Lung (tissue), 11 donors: ENCODE measurements at regions not wholly inside any gene's neighbourhood (a gene's known extent, or its start where the extent isn't known, plus 50 kb on each side); places are given as distances from the start of the nearest gene placed in this dataset.

Experiments
- ATAC-seq: fragments of 200-7000 bp; cut with Tn5 transposase; one replicate; pipeline ENCODE4 v1.9.1; 2020; ENCODE audit warnings: moderate number of reproducible peaks; ENCODE audit not compliant: insufficient read depth, low FRiP score
- DNase-seq, 3 donors: peaks; one replicate each; pipeline ENCODE4 v3.0.0-alpha.2; 2013 to 2017
- H3K27ac ChIP-seq, 2 donors: one replicate each; pipeline ENCODE4 v1.5.1; 2013; ENCODE audit warnings: mild to moderate bottlenecking in 2 of 2, moderate library complexity in 2 of 2, control low read depth in 1 of 2, inconsistent platforms in 1 of 2, low read depth in 1 of 2, low read length in 1 of 2
- H3K27me3 ChIP-seq, 3 donors: one replicate each; pipeline ENCODE4 v1.5.1; 2013; ENCODE audit warnings: low read length in 2 of 3; ENCODE audit not compliant: control insufficient read depth in 3 of 3, insufficient read depth in 3 of 3
- H3K36me3 ChIP-seq, 4 donors: one replicate each; pipeline ENCODE4 v1.5.1; 2013; ENCODE audit warnings: low read length in 4 of 4, mild to moderate bottlenecking in 1 of 4, moderate library complexity in 1 of 4; ENCODE audit not compliant: control insufficient read depth in 4 of 4, insufficient read depth in 4 of 4
- H3K4me1 ChIP-seq, 5 donors: one replicate each; pipeline ENCODE4 v1.5.1; 2013; ENCODE audit warnings: low read length in 5 of 5, mild to moderate bottlenecking in 2 of 5, moderate library complexity in 1 of 5; ENCODE audit not compliant: control insufficient read depth in 5 of 5, insufficient read depth in 5 of 5
- H3K4me3 ChIP-seq: one replicate; pipeline ENCODE4 v1.5.1; 2013; ENCODE audit warnings: mild to moderate bottlenecking, control low read depth, moderate library complexity
- H3K9ac ChIP-seq, 2 donors: one replicate each; pipeline ENCODE4 v1.5.1; 2013; ENCODE audit warnings: low read length in 2 of 2, control low read depth in 1 of 2; ENCODE audit not compliant: insufficient read depth in 1 of 2
- H3K9me3 ChIP-seq, 4 donors: one replicate each; pipeline ENCODE4 v1.5.1; 2013; ENCODE audit warnings: low read length in 3 of 4, mild to moderate bottlenecking in 1 of 4, moderate library complexity in 1 of 4; ENCODE audit not compliant: control insufficient read depth in 4 of 4, insufficient read depth in 3 of 4
- CTCF ChIP-seq: IDR thresholded peaks from 2 replicates; pipeline ENCODE4 v1.5.1; 2012; ENCODE audit warnings: mild to moderate bottlenecking; ENCODE audit errors: control extremely low read depth, extremely low read depth
- WGBS, 2 donors: extraction: QIAGEN DNeasy Blood & Tissue Kit; methylation state at CpG; one replicate each; pipeline ENCODE4 v1.1.7; 2013; 5-methylcytosine and 5-hydroxymethylcytosine counted together
- donor health status: control.
- donor health status: control.
- donor health status: Bipolar disorder and iron deficiency.
- donor health status: healthy.
- donor health status: DM: yes; HTN: yes; CAD: no.

GRCh38 chr7:91512958-91513357 lies 248.7 kb downstream of the FZD1 start:
- Histone ChIP-seq H3K9ac (no peak overlapping the region), H3K4me1 (no peaks in the 10 kb centered on the region), H3K27ac (no peak overlapping the region), H3K27me3 (no peaks in the 10 kb centered on the region), H3K4me3 (no peak overlapping the region), H3K9me3 (no peaks in the 10 kb centered on the region), H3K36me3 (no peaks in the 10 kb centered on the region)
- DNase-seq (no peak), ATAC-seq (no peak)
- TF ChIP-seq CTCF = no peak
- WGBS, 2 donors = 58 to 64% methylated on average over 3 of the region's 3 CpGs

- ATAC-seq (no peak), DNase-seq (no peak)
- Histone ChIP-seq H3K27ac (no peak overlapping the region), H3K9ac (no peak overlapping the region), H3K9me3 (no peaks in the 10 kb centered on the region), H3K27me3 (no peaks in the 10 kb centered on the region), H3K4me1 (peaks cover 0 to 3% (median 0%) of the 10 kb centered on the region in 5 donors), H3K4me3 (no peak overlapping the region), H3K36me3 (no peaks in the 10 kb centered on the region)
- no peak for TF ChIP-seq CTCF
- 94% methylated on average over 4 of the region's 4 CpGs for WGBS, 2 donors
These were observed 250.4 kb downstream of the FZD1 start for GRCh38 chr7:91514591-91514990.

- WGBS, 2 donors = 85 to 88% methylated on average over 1 of the region's 1 CpG
- no peak overlapping the region for H3K9ac ChIP-seq
- H3K9me3 ChIP-seq = peaks cover 0 to 6% (median 0%) of the 10 kb centered on the region in 4 donors
These were observed 251.7 kb downstream of the FZD1 start for GRCh38 chr7:91515961-91516360.

More at GRCh38 chr7:91515961-91516360, 251.7 kb downstream of the FZD1 start:
- TF ChIP-seq CTCF = no peak
- Histone ChIP-seq H3K4me3 (no peak overlapping the region), H3K27me3 (no peaks in the 10 kb centered on the region), H3K27ac (no peak overlapping the region), H3K36me3 (no peaks in the 10 kb centered on the region), H3K4me1 (peaks cover 0 to 9% (median 0%) of the 10 kb centered on the region in 5 donors)
- DNase-seq (no peak), ATAC-seq (no peak)
